GM12878 (cell line): ENCODE measurements at regions not wholly inside any gene's neighbourhood (a gene's known extent, or its start where the extent isn't known, plus 50 kb on each side); places are given as distances from the start of the nearest gene placed in this dataset.

ENCODE experiments used
- ATAC-seq: fragments of 200-7000 bp; cut with Tn5 transposase; 3 replicates; pipeline ENCODE4 v1.9.1; 2020; ENCODE audit warnings: mild to moderate bottlenecking, moderate library complexity
- BruUV-seq: library from RNA; stranded (reverse); fragments of 400-500 nt; replicated peaks from 2 replicates; lab custom pipeline; 2021; lab: Mats Ljungman, UMichigan
- CTCF ChIA-PET: fragments of 300-600 bp; sonication (Branson Sonifier 250); formaldehyde crosslinking; extraction: SDS; loops from one replicate; lab custom pipeline; 2021; ENCODE audit warnings: inconsistent platforms; lab: Yijun Ruan, JAX
- POLR2A ChIA-PET: fragments of 350-600 bp; formaldehyde crosslinking; extraction: SDS; loops from one replicate; lab custom pipeline; 2021; ENCODE audit warnings: inconsistent platforms; lab: Charles Lee
- RAD21 ChIA-PET: fragments of 300-600 bp; sonication (Branson Sonifier 250); formaldehyde crosslinking; loops from one replicate; lab custom pipeline; 2023; ENCODE audit warnings: antibody characterized with exemption; ENCODE audit not compliant: unreplicated experiment; lab: Charles Lee
- SMC1A ChIA-PET: fragments of 300-600 bp; sonication (Branson Sonifier 250); formaldehyde crosslinking; loops from one replicate; lab custom pipeline; 2023; ENCODE audit not compliant: unreplicated experiment, uncharacterized antibody; lab: Charles Lee
- DNase-seq: peaks from one replicate; pipeline ENCODE4 v3.0.0-alpha.2; 2011; ENCODE audit warnings: low read depth, low spot score
- FAIRE-seq: peaks from 3 replicates; lab custom pipeline; 2011; peaks lifted over from hg19 to GRCh38; lab: Jason Lieb, UNC
- H2AFZ ChIP-seq: 2 replicates; pipeline ENCODE4 v1.6.0; 2011; ENCODE audit warnings: low read depth, low read length, control low read depth; ENCODE audit not compliant: control insufficient read depth
- H3K27ac ChIP-seq: 2 replicates; pipeline ENCODE4 v1.5.1; 2011; ENCODE audit warnings: control low read depth; ENCODE audit not compliant: control insufficient read depth, insufficient read depth
- H3K27me3 ChIP-seq, 2 experiments: replicated peaks in 1 of 2; 2 replicates each; pipeline versions ENCODE4 v1.6.0 to v1.6.1; 2011; ENCODE audit warnings: low read length in 1 of 2; ENCODE audit not compliant: control insufficient read depth in 2 of 2, insufficient read depth in 2 of 2
- H3K36me3 ChIP-seq, 2 experiments: 2 replicates each; pipeline ENCODE4 v1.5.1; 2011; ENCODE audit warnings: low read length in 1 of 2; ENCODE audit not compliant: control insufficient read depth in 2 of 2, insufficient read depth in 2 of 2
- H3K4me1 ChIP-seq: 2 replicates; pipeline ENCODE4 v1.6.1; 2011; ENCODE audit warnings: mild to moderate bottlenecking, low read length, moderate library complexity, mixed read lengths; ENCODE audit not compliant: control insufficient read depth, insufficient read depth
- H3K4me2 ChIP-seq: 2 replicates; pipeline ENCODE4 v1.6.0; 2011; ENCODE audit warnings: control low read depth; ENCODE audit not compliant: control insufficient read depth, insufficient read depth
- H3K4me3 ChIP-seq: fragments of 200-600 bp; sonication (generic); 2 replicates; pipeline ENCODE4 v1.5.1; 2016
- H3K79me2 ChIP-seq: 2 replicates; pipeline ENCODE4 v1.6.0; 2011; ENCODE audit warnings: low read length; ENCODE audit not compliant: control insufficient read depth, insufficient read depth
- H3K9ac ChIP-seq: 2 replicates; pipeline ENCODE4 v1.8.0; 2011; ENCODE audit warnings: low read length, control low read depth, mixed read lengths; ENCODE audit not compliant: control insufficient read depth, insufficient read depth
- H3K9me3 ChIP-seq: replicated peaks from 3 replicates; pipeline ENCODE4 v1.5.1; 2011; ENCODE audit warnings: mild to moderate bottlenecking, low read length; ENCODE audit not compliant: control insufficient read depth, insufficient read depth
- H4K20me1 ChIP-seq: 2 replicates; pipeline ENCODE4 v1.6.0; 2011; ENCODE audit not compliant: control insufficient read depth, insufficient read depth
- BHLHE40 ChIP-seq, 2 experiments: fragments of 450-650 bp in 1 of 2; IDR thresholded peaks; 2 replicates each; pipeline ENCODE4 v1.6.1; 2011 to 2017; ENCODE audit warnings: low read depth in 2 of 2, borderline replicate concordance in 1 of 2, improper control_type of control experiment in 1 of 2, low read length in 1 of 2, mild to moderate bottlenecking in 1 of 2
- KAT2A ChIP-seq: conservative IDR thresholded peaks from 2 replicates; pipeline ENCODE4 v1.6.1; 2011; ENCODE audit warnings: low read depth, low read length; ENCODE audit not compliant: control insufficient read depth
- MEF2B ChIP-seq: fragments of 450-650 bp; IDR thresholded peaks from 2 replicates; pipeline ENCODE4 v1.6.1; 2018; ENCODE audit warnings: mild to moderate bottlenecking, moderate library complexity; ENCODE audit not compliant: partially characterized antibody, poor library complexity, severe bottlenecking
- NFYA ChIP-seq: IDR thresholded peaks from 2 replicates; pipeline ENCODE4 v1.6.1; 2011; ENCODE audit warnings: low read depth, mild to moderate bottlenecking, low read length, improper control_type of control experiment, borderline replicate concordance
- NRF1 ChIP-seq: conservative IDR thresholded peaks from 2 replicates; pipeline ENCODE4 v1.6.1; 2011; ENCODE audit warnings: mild to moderate bottlenecking, low read depth, low read length, improper control_type of control experiment
- POLR2AphosphoS2 ChIP-seq: IDR thresholded peaks from 2 replicates; pipeline ENCODE4 v1.6.1; 2011; ENCODE audit warnings: low read depth, mild to moderate bottlenecking, low read length, improper control_type of control experiment, moderate library complexity
- POU2F2 ChIP-seq: IDR thresholded peaks from 3 replicates; pipeline ENCODE4 v1.6.1; 2011; ENCODE audit warnings: low read depth, mild to moderate bottlenecking, low read length, borderline replicate concordance
- SMC3 ChIP-seq: IDR thresholded peaks from 2 replicates; pipeline ENCODE4 v1.6.1; 2011; ENCODE audit warnings: low read length, improper control_type of control experiment, borderline replicate concordance
- YBX1 ChIP-seq: fragments of 450-650 bp; IDR thresholded peaks from 2 replicates; pipeline ENCODE4 v1.6.1; 2016; ENCODE audit warnings: antibody characterized with exemption
- in situ Hi-C: fragments of 300-500 bp; cut with MboI; formaldehyde crosslinking; loops from 9 replicates; pipeline ENCODE4 v1.14.3; 2018; ENCODE audit warnings: mixed read lengths
- intact Hi-C: fragments of 100-400 bp; cut with micrococcal nuclease; formaldehyde crosslinking; loops from one replicate; pipeline ENCODE4 v1.14.2; 2022; ENCODE audit not compliant: unreplicated experiment
- TF ChIP-seq, protein P1 (sequence below): fragments of 150-350 bp; IDR thresholded peaks from 2 replicates; pipeline ENCODE4 v1.6.1; 2014; ENCODE audit warnings: mild to moderate bottlenecking, low read depth, low read length
- TF ChIP-seq, protein P2 (sequence below): fragments of 150-350 bp; IDR thresholded peaks from 2 replicates; pipeline ENCODE4 v1.6.1; 2016; ENCODE audit warnings: low read depth, low read length
- TF ChIP-seq, protein P3 (sequence below): fragments of 450-650 bp; formaldehyde crosslinking; IDR thresholded peaks from 2 replicates; pipeline ENCODE4 v1.5.0; 2022; ENCODE audit warnings: mild to moderate bottlenecking, missing genetic modification characterization
- TF ChIP-seq, protein P4 (sequence below): IDR thresholded peaks from 2 replicates; pipeline ENCODE4 v1.6.1; 2011; ENCODE audit warnings: mild to moderate bottlenecking, low read depth, low read length, moderate library complexity; ENCODE audit not compliant: insufficient replicate concordance
- TF ChIP-seq, protein P5 (sequence below): fragments of 450-650 bp; IDR thresholded peaks from 2 replicates; pipeline ENCODE4 v1.6.1; 2016; ENCODE audit warnings: mild to moderate bottlenecking

DNA sequence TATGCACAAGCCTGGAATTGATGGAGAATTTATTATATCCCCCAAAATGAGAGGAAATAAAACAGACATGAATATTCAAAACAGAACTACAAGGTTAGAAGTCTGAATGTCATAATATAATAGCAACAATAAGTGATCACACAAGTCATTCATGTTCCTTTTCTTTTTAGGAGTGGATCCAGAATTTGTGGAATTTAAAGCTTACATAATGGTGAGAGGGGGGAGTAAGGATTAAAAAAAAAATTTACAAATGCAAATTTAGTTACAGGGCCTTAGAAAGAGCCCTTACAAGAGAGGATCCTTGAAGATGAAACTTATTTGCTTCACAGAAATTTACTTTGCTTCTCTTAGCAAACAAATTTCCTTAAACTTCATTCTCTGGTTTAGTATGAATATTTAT is 716.1 kb upstream of the CXADR start:
- no peaks in the 10 kb centered on the region for H3K9me3 ChIP-seq
- H3K36me3 ChIP-seq, result no peaks in the 10 kb centered on the region
- no peak for ATAC-seq
- in situ Hi-C loops (no loop called here), intact Hi-C loops (no loop called here)
- no peak for FAIRE-seq
- H3K4me3 ChIP-seq, result no peak overlapping the region
- H3K4me2 ChIP-seq, result no peak overlapping the region
- H3K27me3 ChIP-seq, result no peaks in the 10 kb centered on the region
- no peak overlapping the region for H3K9ac ChIP-seq
- CTCF ChIA-PET, result no interaction called here
- no peaks in the 10 kb centered on the region for H3K79me2 ChIP-seq
- SMC1A ChIA-PET, result no interaction called here
- RAD21 ChIA-PET, result no interaction called here
- H4K20me1 ChIP-seq, result no peaks in the 10 kb centered on the region
- H2AFZ ChIP-seq, result no peak overlapping the region
- H3K4me1 ChIP-seq, result no peaks in the 10 kb centered on the region
- no peak overlapping the region for H3K27ac ChIP-seq
- DNase-seq, result no peak
- POLR2A ChIA-PET, result no interaction called here
- no TSS peak for BruUV-seq
- TF ChIP-seq POLR2AphosphoS2 (no peak), POU2F2 (no peak), KAT2A (no peak), NFYA (no peak), SMC3 (no peak), BHLHE40 (IDR thresholded peaks at IDR 0.05; ENCODE audit: borderline replicate concordance in 1 of 2, low read depth in 2 of 2, low read length in 1 of 2) (no peak), YBX1 (no peak), MEF2B (no peak), NRF1 (no peak)
- TF ChIP-seq, protein P1, sequence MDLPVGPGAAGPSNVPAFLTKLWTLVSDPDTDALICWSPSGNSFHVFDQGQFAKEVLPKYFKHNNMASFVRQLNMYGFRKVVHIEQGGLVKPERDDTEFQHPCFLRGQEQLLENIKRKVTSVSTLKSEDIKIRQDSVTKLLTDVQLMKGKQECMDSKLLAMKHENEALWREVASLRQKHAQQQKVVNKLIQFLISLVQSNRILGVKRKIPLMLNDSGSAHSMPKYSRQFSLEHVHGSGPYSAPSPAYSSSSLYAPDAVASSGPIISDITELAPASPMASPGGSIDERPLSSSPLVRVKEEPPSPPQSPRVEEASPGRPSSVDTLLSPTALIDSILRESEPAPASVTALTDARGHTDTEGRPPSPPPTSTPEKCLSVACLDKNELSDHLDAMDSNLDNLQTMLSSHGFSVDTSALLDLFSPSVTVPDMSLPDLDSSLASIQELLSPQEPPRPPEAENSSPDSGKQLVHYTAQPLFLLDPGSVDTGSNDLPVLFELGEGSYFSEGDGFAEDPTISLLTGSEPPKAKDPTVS, result no peak
- TF ChIP-seq, protein P2, sequence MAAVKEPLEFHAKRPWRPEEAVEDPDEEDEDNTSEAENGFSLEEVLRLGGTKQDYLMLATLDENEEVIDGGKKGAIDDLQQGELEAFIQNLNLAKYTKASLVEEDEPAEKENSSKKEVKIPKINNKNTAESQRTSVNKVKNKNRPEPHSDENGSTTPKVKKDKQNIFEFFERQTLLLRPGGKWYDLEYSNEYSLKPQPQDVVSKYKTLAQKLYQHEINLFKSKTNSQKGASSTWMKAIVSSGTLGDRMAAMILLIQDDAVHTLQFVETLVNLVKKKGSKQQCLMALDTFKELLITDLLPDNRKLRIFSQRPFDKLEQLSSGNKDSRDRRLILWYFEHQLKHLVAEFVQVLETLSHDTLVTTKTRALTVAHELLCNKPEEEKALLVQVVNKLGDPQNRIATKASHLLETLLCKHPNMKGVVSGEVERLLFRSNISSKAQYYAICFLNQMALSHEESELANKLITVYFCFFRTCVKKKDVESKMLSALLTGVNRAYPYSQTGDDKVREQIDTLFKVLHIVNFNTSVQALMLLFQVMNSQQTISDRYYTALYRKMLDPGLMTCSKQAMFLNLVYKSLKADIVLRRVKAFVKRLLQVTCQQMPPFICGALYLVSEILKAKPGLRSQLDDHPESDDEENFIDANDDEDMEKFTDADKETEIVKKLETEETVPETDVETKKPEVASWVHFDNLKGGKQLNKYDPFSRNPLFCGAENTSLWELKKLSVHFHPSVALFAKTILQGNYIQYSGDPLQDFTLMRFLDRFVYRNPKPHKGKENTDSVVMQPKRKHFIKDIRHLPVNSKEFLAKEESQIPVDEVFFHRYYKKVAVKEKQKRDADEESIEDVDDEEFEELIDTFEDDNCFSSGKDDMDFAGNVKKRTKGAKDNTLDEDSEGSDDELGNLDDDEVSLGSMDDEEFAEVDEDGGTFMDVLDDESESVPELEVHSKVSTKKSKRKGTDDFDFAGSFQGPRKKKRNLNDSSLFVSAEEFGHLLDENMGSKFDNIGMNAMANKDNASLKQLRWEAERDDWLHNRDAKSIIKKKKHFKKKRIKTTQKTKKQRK, result no peak
- TF ChIP-seq, protein P3, sequence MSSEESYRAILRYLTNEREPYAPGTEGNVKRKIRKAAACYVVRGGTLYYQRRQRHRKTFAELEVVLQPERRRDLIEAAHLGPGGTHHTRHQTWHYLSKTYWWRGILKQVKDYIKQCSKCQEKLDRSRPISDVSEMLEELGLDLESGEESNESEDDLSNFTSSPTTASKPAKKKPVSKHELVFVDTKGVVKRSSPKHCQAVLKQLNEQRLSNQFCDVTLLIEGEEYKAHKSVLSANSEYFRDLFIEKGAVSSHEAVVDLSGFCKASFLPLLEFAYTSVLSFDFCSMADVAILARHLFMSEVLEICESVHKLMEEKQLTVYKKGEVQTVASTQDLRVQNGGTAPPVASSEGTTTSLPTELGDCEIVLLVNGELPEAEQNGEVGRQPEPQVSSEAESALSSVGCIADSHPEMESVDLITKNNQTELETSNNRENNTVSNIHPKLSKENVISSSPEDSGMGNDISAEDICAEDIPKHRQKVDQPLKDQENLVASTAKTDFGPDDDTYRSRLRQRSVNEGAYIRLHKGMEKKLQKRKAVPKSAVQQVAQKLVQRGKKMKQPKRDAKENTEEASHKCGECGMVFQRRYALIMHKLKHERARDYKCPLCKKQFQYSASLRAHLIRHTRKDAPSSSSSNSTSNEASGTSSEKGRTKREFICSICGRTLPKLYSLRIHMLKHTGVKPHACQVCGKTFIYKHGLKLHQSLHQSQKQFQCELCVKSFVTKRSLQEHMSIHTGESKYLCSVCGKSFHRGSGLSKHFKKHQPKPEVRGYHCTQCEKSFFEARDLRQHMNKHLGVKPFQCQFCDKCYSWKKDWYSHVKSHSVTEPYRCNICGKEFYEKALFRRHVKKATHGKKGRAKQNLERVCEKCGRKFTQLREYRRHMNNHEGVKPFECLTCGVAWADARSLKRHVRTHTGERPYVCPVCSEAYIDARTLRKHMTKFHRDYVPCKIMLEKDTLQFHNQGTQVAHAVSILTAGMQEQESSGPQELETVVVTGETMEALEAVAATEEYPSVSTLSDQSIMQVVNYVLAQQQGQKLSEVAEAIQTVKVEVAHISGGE (CRISPR knock-in tag), result no peak
- TF ChIP-seq, protein P4, sequence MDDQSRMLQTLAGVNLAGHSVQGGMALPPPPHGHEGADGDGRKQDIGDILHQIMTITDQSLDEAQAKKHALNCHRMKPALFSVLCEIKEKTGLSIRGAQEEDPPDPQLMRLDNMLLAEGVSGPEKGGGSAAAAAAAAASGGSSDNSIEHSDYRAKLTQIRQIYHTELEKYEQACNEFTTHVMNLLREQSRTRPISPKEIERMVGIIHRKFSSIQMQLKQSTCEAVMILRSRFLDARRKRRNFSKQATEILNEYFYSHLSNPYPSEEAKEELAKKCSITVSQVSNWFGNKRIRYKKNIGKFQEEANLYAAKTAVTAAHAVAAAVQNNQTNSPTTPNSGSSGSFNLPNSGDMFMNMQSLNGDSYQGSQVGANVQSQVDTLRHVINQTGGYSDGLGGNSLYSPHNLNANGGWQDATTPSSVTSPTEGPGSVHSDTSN, result no peak
- TF ChIP-seq, protein P5, sequence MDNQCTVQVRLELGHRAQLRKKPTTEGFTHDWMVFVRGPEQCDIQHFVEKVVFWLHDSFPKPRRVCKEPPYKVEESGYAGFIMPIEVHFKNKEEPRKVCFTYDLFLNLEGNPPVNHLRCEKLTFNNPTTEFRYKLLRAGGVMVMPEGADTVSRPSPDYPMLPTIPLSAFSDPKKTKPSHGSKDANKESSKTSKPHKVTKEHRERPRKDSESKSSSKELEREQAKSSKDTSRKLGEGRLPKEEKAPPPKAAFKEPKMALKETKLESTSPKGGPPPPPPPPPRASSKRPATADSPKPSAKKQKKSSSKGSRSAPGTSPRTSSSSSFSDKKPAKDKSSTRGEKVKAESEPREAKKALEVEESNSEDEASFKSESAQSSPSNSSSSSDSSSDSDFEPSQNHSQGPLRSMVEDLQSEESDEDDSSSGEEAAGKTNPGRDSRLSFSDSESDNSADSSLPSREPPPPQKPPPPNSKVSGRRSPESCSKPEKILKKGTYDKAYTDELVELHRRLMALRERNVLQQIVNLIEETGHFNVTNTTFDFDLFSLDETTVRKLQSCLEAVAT, result no peak
